Suprapubic skin (tissue), 4 donors: ENCODE measurements at regions not wholly inside any gene's neighbourhood (a gene's known extent, or its start where the extent isn't known, plus 50 kb on each side); places are given as distances from the start of the nearest gene placed in this dataset.

Experiments
- CTCF ChIP-seq, 2 donors: fragments of 200-600 bp in 1 of 2; fragments of 450-650 bp in 1 of 2; sonication (generic) in 1 of 2; IDR thresholded peaks; one replicate each; pipeline ENCODE4 v1.5.1; 2016 to 2019; ENCODE audit warnings: antibody characterized with exemption in 2 of 2, mild to moderate bottlenecking in 1 of 2, moderate library complexity in 1 of 2
- EP300 ChIP-seq: sonication (generic); formaldehyde crosslinking; IDR thresholded peaks from one replicate; pipeline ENCODE4 v1.6.1; 2017; ENCODE audit warnings: antibody characterized with exemption
- POLR2A ChIP-seq, 2 donors: fragments of 450-650 bp; IDR thresholded peaks; one replicate each; pipeline ENCODE4 v1.6.1; 2017; ENCODE audit warnings: antibody characterized with exemption in 2 of 2, mild to moderate bottlenecking in 2 of 2, moderate library complexity in 2 of 2
- POLR2AphosphoS5 ChIP-seq, 3 donors: sonication (generic); formaldehyde crosslinking; IDR thresholded peaks; one replicate each; pipeline ENCODE4 v1.6.1; 2017; ENCODE audit warnings: antibody characterized with exemption in 3 of 3

GRCh38 chr10:91700273-91700672 lies 67.4 kb upstream of the PPP1R3C start:
- TF ChIP-seq POLR2A (IDR thresholded peaks at IDR 0.05) (no peak), CTCF (IDR thresholded peaks at IDR 0.05) (no peak), POLR2AphosphoS5 (IDR thresholded peaks at IDR 0.05) (no peak), EP300 (no peak)
